HG03060 (cell line): ENCODE measurements at regions not wholly inside any gene's neighbourhood (a gene's known extent, or its start where the extent isn't known, plus 50 kb on each side); places are given as distances from the start of the nearest gene placed in this dataset.

ENCODE experiments used
- ATAC-seq: cut with Tn5 transposase; IDR thresholded peaks from one replicate; pipeline ENCODE4 v1.9.1; 2021; ENCODE audit warnings: low read depth, moderate number of reproducible peaks; ENCODE audit not compliant: unreplicated experiment

- ATAC-seq: no peak
These were observed 144.1 kb downstream of the SOX2 start for GRCh38 chr3:181855825-181856224.

- no peak for ATAC-seq
These were observed 147.8 kb downstream of the SOX2 start for GRCh38 chr3:181859518-181859917.

GRCh38 chr3:181860235-181860634 is 148.5 kb downstream of the SOX2 start:
- ATAC-seq: no peak

GRCh38 chr3:181862502-181862901 is 150.8 kb downstream of the SOX2 start:
- ATAC-seq: no peak

- ATAC-seq: no peak
These were observed 156.9 kb downstream of the SOX2 start for GRCh38 chr3:181868576-181869082.

- no peak for ATAC-seq
These were observed 161.2 kb downstream of the SOX2 start for GRCh38 chr3:181872887-181873286.

GRCh38 chr3:181879926-181880325 is 168.2 kb downstream of the SOX2 start:
- no peak for ATAC-seq

GRCh38 chr3:181880331-181880730 is 168.6 kb downstream of the SOX2 start:
- ATAC-seq: no peak

- no peak for ATAC-seq
These were observed 170.0 kb downstream of the SOX2 start for GRCh38 chr3:181881749-181882148.

- no peak for ATAC-seq
These were observed 174.3 kb downstream of the SOX2 start for GRCh38 chr3:181885868-181886630.

GRCh38 chr3:181886676-181887075 is 175.0 kb downstream of the SOX2 start:
- no peak for ATAC-seq

- no peak for ATAC-seq
These were observed 176.0 kb downstream of the SOX2 start for GRCh38 chr3:181887685-181888084.

- no peak for ATAC-seq
These were observed 176.5 kb downstream of the SOX2 start for GRCh38 chr3:181888234-181888633.

- no peak for ATAC-seq
These were observed 181.1 kb downstream of the SOX2 start for GRCh38 chr3:181892848-181893247.

GRCh38 chr3:181896605-181897004 is 184.9 kb downstream of the SOX2 start:
- ATAC-seq: no peak

- no peak for ATAC-seq
These were observed 188.0 kb downstream of the SOX2 start for GRCh38 chr3:181899702-181900101.

GRCh38 chr3:181901626-181902025 is 189.9 kb downstream of the SOX2 start:
- ATAC-seq: no peak

- ATAC-seq: no peak
These were observed 194.6 kb downstream of the SOX2 start for GRCh38 chr3:181906338-181906737.

GRCh38 chr3:181909241-181909640 is 197.5 kb downstream of the SOX2 start:
- no peak for ATAC-seq

- no peak for ATAC-seq
These were observed 200.7 kb downstream of the SOX2 start for GRCh38 chr3:181912384-181912783.

GRCh38 chr3:181913254-181913653 is 201.5 kb downstream of the SOX2 start:
- ATAC-seq: no peak

GRCh38 chr3:181915551-181915950 is 203.8 kb downstream of the SOX2 start:
- no peak for ATAC-seq
